ENCODE measurements at regions not wholly inside any gene's neighbourhood (a gene's known extent, or its start where the extent isn't known, plus 50 kb on each side); places are given as distances from the start of the nearest gene placed in this dataset.

DNA sequence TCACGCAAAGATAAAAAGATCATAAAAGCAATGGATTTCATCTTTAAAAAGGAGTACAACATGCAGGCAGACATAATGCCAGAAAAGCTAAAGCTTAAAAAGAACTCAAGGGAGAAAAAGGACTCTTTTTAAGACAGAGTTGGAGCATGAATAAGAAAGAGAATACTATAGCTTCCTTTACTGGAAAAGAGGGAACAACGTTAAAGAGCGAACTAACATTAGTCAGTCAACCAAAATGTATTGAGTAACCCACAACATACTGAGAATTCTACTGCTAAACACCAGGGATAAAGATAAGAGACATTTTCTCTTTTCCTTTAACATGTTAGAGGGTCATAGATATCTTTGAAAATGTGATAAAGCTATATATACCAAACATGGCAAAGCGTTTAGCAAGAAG lies 182.0 kb downstream of the DUSP10 start:
- H3K27me3 ChIP-seq (replicated peaks in 1 of 4; ENCODE audit: control extremely low read depth in 1 of 4, control insufficient read depth in 3 of 4, insufficient read depth in 4 of 4, low read length in 3 of 4) = peaks cover 0 to 2% (median 0%) of the 10 kb centered on the region in 4 experiments
- no peak overlapping the region for H3K9ac ChIP-seq (ENCODE audit: low read length)
- H3K4me3 ChIP-seq (ENCODE audit: control extremely low read depth in 1 of 5, extremely low read depth in 1 of 5, insufficient read depth in 1 of 5, low read depth in 2 of 5, low read length in 4 of 5) = no peak overlapping the region
- ATAC-seq (ENCODE audit: low read depth) = no peak
- H2AFZ ChIP-seq (ENCODE audit: insufficient read depth, low read depth, low read length, poor library complexity, severe bottlenecking) = no peak overlapping the region
- H3K9me3 ChIP-seq (ENCODE audit: control extremely low read depth in 1 of 3, control insufficient read depth in 2 of 3, insufficient read depth in 1 of 3, low read length in 2 of 3) = peaks cover 0 to 7% (median 1%) of the 10 kb centered on the region in 3 donors
- intact Hi-C loops (cut with micrococcal nuclease) = no loop called here
- no peak overlapping the region for H3K4me2 ChIP-seq (replicated peaks; ENCODE audit: low read depth, low read length, poor library complexity, severe bottlenecking)
- no peak for DNase-seq
- ChIA-PET CTCF (no interaction called here), POLR2A (no interaction called here)
- no peaks in the 10 kb centered on the region for H3K4me1 ChIP-seq (ENCODE audit: control insufficient read depth in 2 of 2, insufficient read depth in 2 of 2, low read length in 2 of 2)
- H3K27ac ChIP-seq (ENCODE audit: low read length in 2 of 2) = no peak overlapping the region
- H3K79me2 ChIP-seq (ENCODE audit: control insufficient read depth, insufficient read depth, low read length) = no peaks in the 10 kb centered on the region
- Mint-ChIP-seq H3K27me3 (no peaks in the 10 kb centered on the region), H3K4me3 (no peak overlapping the region), H3K4me1 (no peaks in the 10 kb centered on the region), H3K9me3 (ENCODE audit: insufficient read depth) (no peaks in the 10 kb centered on the region), H3K27ac (no peak overlapping the region)
- no peaks in the 10 kb centered on the region for H4K20me1 ChIP-seq (ENCODE audit: control insufficient read depth, insufficient read depth, low read length, poor library complexity, severe bottlenecking)
- no peaks in the 10 kb centered on the region for H3K36me3 ChIP-seq (replicated peaks in 1 of 2; ENCODE audit: control extremely low read depth in 1 of 2, control insufficient read depth in 1 of 2, extremely low read depth in 1 of 2, insufficient read depth in 2 of 2, low read length in 1 of 2)
- no CpG with 5 or more reads among the region's 4 CpGs for WGBS (ENCODE audit: insufficient coverage)
- TF ChIP-seq, protein P1, sequence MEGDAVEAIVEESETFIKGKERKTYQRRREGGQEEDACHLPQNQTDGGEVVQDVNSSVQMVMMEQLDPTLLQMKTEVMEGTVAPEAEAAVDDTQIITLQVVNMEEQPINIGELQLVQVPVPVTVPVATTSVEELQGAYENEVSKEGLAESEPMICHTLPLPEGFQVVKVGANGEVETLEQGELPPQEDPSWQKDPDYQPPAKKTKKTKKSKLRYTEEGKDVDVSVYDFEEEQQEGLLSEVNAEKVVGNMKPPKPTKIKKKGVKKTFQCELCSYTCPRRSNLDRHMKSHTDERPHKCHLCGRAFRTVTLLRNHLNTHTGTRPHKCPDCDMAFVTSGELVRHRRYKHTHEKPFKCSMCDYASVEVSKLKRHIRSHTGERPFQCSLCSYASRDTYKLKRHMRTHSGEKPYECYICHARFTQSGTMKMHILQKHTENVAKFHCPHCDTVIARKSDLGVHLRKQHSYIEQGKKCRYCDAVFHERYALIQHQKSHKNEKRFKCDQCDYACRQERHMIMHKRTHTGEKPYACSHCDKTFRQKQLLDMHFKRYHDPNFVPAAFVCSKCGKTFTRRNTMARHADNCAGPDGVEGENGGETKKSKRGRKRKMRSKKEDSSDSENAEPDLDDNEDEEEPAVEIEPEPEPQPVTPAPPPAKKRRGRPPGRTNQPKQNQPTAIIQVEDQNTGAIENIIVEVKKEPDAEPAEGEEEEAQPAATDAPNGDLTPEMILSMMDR (IDR thresholded peaks at IDR 0.05) = no peak

DNA sequence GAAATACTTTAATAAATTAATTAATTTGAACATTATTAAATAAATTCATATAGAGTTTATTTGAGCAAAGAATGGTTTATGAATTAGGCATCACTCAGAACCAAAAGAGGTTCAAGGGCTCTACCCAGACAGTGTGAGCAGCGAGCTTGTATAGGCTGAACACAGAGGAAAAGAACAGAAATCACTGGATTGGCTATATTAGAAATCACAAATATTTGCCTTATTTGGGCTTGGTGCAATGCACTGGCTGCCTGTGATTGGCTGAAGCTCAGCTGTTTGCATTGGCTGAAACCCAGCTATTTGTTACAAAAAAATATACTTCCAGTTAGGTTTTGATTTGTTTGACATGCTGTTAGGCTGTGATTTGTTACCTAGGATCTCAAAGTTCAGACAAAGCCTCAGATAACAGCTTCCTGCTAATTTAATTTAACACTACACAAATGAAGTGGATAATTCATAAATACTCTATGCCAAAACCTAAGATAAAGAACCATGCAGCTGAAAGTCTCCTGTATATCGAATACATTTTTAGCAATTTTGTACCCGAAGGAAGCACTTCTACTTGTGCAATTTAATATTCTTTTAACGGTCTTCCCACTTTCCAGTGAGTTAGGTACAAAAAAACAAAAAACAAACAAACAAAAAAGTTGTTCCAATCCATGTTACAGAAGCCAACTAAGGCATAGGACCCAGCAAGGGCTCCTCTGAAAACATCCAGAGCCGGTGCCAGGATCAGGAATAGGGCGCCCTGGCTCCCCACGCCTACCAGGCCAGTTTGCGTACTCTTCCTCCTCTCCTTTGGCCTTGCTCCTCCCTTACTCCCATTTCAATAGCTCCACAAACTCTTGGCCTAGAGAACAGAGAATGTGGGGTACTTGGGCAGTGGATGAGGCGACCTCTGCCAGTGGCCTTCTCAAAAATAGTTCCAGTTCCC lies 179.1 kb downstream of the DUSP10 start:
- no peak for DNase-seq
- ChIA-PET POLR2A (no interaction called here), CTCF (no interaction called here)
- TF ChIP-seq EZH2 (IDR thresholded peaks at IDR 0.05; ENCODE audit: borderline replicate concordance, insufficient read depth, low read depth, low read length, poor library complexity, severe bottlenecking) = no peak
- TF ChIP-seq, protein P1 (IDR thresholded peaks at IDR 0.05) = no peak
- no peaks in the 10 kb centered on the region for H4K20me1 ChIP-seq (ENCODE audit: control insufficient read depth, insufficient read depth, low read length, poor library complexity, severe bottlenecking)
- no peaks in the 10 kb centered on the region for H3K4me1 Mint-ChIP-seq
- H3K27me3 ChIP-seq (replicated peaks in 1 of 4; ENCODE audit: control extremely low read depth in 1 of 4, control insufficient read depth in 3 of 4, insufficient read depth in 4 of 4, low read length in 3 of 4) = no peaks in the 10 kb centered on the region
- intact Hi-C loops (cut with micrococcal nuclease) = no loop called here
- no peak overlapping the region for H3K27ac ChIP-seq (ENCODE audit: low read length in 2 of 2)
- 97% methylated on average over 3 of the region's 9 CpGs for WGBS (ENCODE audit: insufficient coverage)
- H3K4me3 Mint-ChIP-seq = no peak overlapping the region
- H3K4me2 ChIP-seq (replicated peaks; ENCODE audit: low read depth, low read length, poor library complexity, severe bottlenecking) = no peak overlapping the region
- H3K4me1 ChIP-seq (ENCODE audit: control insufficient read depth in 2 of 2, insufficient read depth in 2 of 2, low read length in 2 of 2) = no peaks in the 10 kb centered on the region
- ATAC-seq (ENCODE audit: low read depth) = no peak
- no peak overlapping the region for H3K9ac ChIP-seq (ENCODE audit: low read length)
- H3K9me3 Mint-ChIP-seq (ENCODE audit: insufficient read depth) = no peaks in the 10 kb centered on the region
- no peaks in the 10 kb centered on the region for H3K27me3 Mint-ChIP-seq
- H2AFZ ChIP-seq (ENCODE audit: insufficient read depth, low read depth, low read length, poor library complexity, severe bottlenecking) = no peak overlapping the region
- H3K79me2 ChIP-seq (ENCODE audit: control insufficient read depth, insufficient read depth, low read length) = no peaks in the 10 kb centered on the region
- no peak overlapping the region for H3K27ac Mint-ChIP-seq
- no peak overlapping the region for H3K4me3 ChIP-seq (ENCODE audit: control extremely low read depth in 1 of 5, extremely low read depth in 1 of 5, insufficient read depth in 1 of 5, low read depth in 2 of 5, low read length in 4 of 5)
- no peaks in the 10 kb centered on the region for H3K36me3 ChIP-seq (replicated peaks in 1 of 2; ENCODE audit: control extremely low read depth in 1 of 2, control insufficient read depth in 1 of 2, extremely low read depth in 1 of 2, insufficient read depth in 2 of 2, low read length in 1 of 2)
- H3K9me3 ChIP-seq (ENCODE audit: control extremely low read depth in 1 of 3, control insufficient read depth in 2 of 3, insufficient read depth in 1 of 3, low read length in 2 of 3) = peaks cover 0 to 7% (median 0%) of the 10 kb centered on the region in 3 donors

Measured in B cell (primary cell).